A673 (cell line): ENCODE measurements at regions not wholly inside any gene's neighbourhood (a gene's known extent, or its start where the extent isn't known, plus 50 kb on each side); places are given as distances from the start of the nearest gene placed in this dataset.

Experiments used
- CTCF ChIP-seq: fragments of 300-800, 200-600 bp; sonication (generic); conservative IDR thresholded peaks from 2 replicates; pipeline ENCODE4 v1.5.1; 2017; ENCODE audit warnings: low read depth, mild to moderate bottlenecking, antibody characterized with exemption, low read length, moderate library complexity, mixed read lengths
- EZH2 ChIP-seq: fragments of 200-600 bp; sonication (generic); IDR thresholded peaks from 2 replicates; pipeline ENCODE4 v1.6.1; 2017; ENCODE audit warnings: borderline replicate concordance, low read depth, mild to moderate bottlenecking, mixed read lengths, antibody characterized with exemption, low read length; ENCODE audit not compliant: poor library complexity, severe bottlenecking

GRCh38 chr6:101286146-101286545 is 107.4 kb upstream of the GRIK2 start:
- no peak for TF ChIP-seq CTCF
- no peak for TF ChIP-seq EZH2
